Muscle layer of colon (tissue), 2 donors: ENCODE measurements at regions not wholly inside any gene's neighbourhood (a gene's known extent, or its start where the extent isn't known, plus 50 kb on each side); places are given as distances from the start of the nearest gene placed in this dataset.
"Not testable (repeated sequence)": the region's sequence is repeated elsewhere in the genome, so short reads cannot be mapped to it uniquely, and the experiment has no call there.

ENCODE experiments used
- H3K27ac ChIP-seq: one replicate; pipeline ENCODE4 v1.7.0; 2013; ENCODE audit warnings: low read depth, mild to moderate bottlenecking, low read length, moderate library complexity
- H3K27me3 ChIP-seq, 2 donors: one replicate each; pipeline ENCODE4 v1.7.0; 2013; ENCODE audit warnings: low read length in 2 of 2, mild to moderate bottlenecking in 2 of 2; ENCODE audit not compliant: insufficient read depth in 2 of 2, control insufficient read depth in 1 of 2
- H3K36me3 ChIP-seq: one replicate; pipeline ENCODE4 v1.7.0; 2013; ENCODE audit warnings: mild to moderate bottlenecking, low read length; ENCODE audit not compliant: insufficient read depth
- H3K4me1 ChIP-seq: one replicate; pipeline ENCODE4 v1.7.0; 2013; ENCODE audit warnings: mild to moderate bottlenecking, low read length; ENCODE audit not compliant: insufficient read depth
- H3K4me3 ChIP-seq, 2 donors: one replicate each; pipeline ENCODE4 v1.7.0; 2013; ENCODE audit warnings: low read length in 2 of 2, low read depth in 1 of 2, mild to moderate bottlenecking in 1 of 2, moderate library complexity in 1 of 2
- H3K9ac ChIP-seq: one replicate; pipeline ENCODE4 v1.7.0; 2013; ENCODE audit warnings: low read length
- H3K9me3 ChIP-seq: one replicate; pipeline ENCODE4 v1.7.0; 2013; ENCODE audit warnings: mild to moderate bottlenecking, low read length
- donor health status: abdominal sarcoma.
- donor health status: Adenocarcinoma of cecum.

GRCh38 chr2:167675906-167676305, 571.5 kb downstream of the STK39 start:
- Histone ChIP-seq H3K9ac (no peak overlapping the region), H3K9me3 (peaks cover 3% of the 10 kb centered on the region), H3K4me1 (no peaks in the 10 kb centered on the region), H3K4me3 (no peak overlapping the region), H3K27ac (no peak overlapping the region), H3K27me3 (no peaks in the 10 kb centered on the region), H3K36me3 (no peaks in the 10 kb centered on the region)

- H3K9ac ChIP-seq, result no peak overlapping the region
- H3K4me3 ChIP-seq, result no peak overlapping the region
- no peaks in the 10 kb centered on the region for H3K4me1 ChIP-seq
- H3K36me3 ChIP-seq, result no peaks in the 10 kb centered on the region
- no peaks in the 10 kb centered on the region for H3K27me3 ChIP-seq
- H3K9me3 ChIP-seq, result peaks cover 5% of the 10 kb centered on the region
- H3K27ac ChIP-seq, result no peak overlapping the region
Observed at GRCh38 chr2:167670588-167670987, 576.8 kb downstream of the STK39 start.

GRCh38 chr2:167653131-167653530, 594.3 kb downstream of the STK39 start:
- Histone ChIP-seq H3K27me3 (no peaks in the 10 kb centered on the region), H3K9me3 (no peaks in the 10 kb centered on the region), H3K4me1 (no peaks in the 10 kb centered on the region), H3K27ac (no peak overlapping the region), H3K9ac (no peak overlapping the region), H3K36me3 (no peaks in the 10 kb centered on the region), H3K4me3 (no peak overlapping the region)

GRCh38 chr2:167652401-167652800, 595.0 kb downstream of the STK39 start:
- Histone ChIP-seq H3K27me3 (no peaks in the 10 kb centered on the region), H3K27ac (no peak overlapping the region), H3K9ac (no peak overlapping the region), H3K4me3 (no peak overlapping the region), H3K36me3 (no peaks in the 10 kb centered on the region), H3K4me1 (no peaks in the 10 kb centered on the region), H3K9me3 (no peaks in the 10 kb centered on the region)

GRCh38 chr2:167651406-167652151, 595.8 kb downstream of the STK39 start:
- Histone ChIP-seq H3K9ac (no peak overlapping the region), H3K36me3 (no peaks in the 10 kb centered on the region), H3K27ac (no peak overlapping the region), H3K4me3 (no peak overlapping the region), H3K27me3 (no peaks in the 10 kb centered on the region), H3K9me3 (no peaks in the 10 kb centered on the region), H3K4me1 (no peaks in the 10 kb centered on the region)

- no peaks in the 10 kb centered on the region for H3K36me3 ChIP-seq
- H3K9ac ChIP-seq, result no peak overlapping the region
- H3K9me3 ChIP-seq, result no peaks in the 10 kb centered on the region
- no peaks in the 10 kb centered on the region for H3K27me3 ChIP-seq
- no peak overlapping the region for H3K4me3 ChIP-seq
- H3K4me1 ChIP-seq, result no peaks in the 10 kb centered on the region
- H3K27ac ChIP-seq, result no peak overlapping the region
Observed at GRCh38 chr2:167646557-167646956, 600.8 kb downstream of the STK39 start.

GRCh38 chr2:167640096-167640495, 607.3 kb downstream of the STK39 start:
- Histone ChIP-seq H3K9me3 (no peaks in the 10 kb centered on the region), H3K4me1 (no peaks in the 10 kb centered on the region), H3K9ac (no peak overlapping the region), H3K4me3 (no peak overlapping the region), H3K36me3 (no peaks in the 10 kb centered on the region), H3K27ac (no peak overlapping the region), H3K27me3 (no peaks in the 10 kb centered on the region)

GRCh38 chr2:167637741-167638140, 609.7 kb downstream of the STK39 start:
- no peak overlapping the region for H3K4me3 ChIP-seq
- H3K27me3 ChIP-seq, result no peaks in the 10 kb centered on the region
- no peak overlapping the region for H3K9ac ChIP-seq
- H3K4me1 ChIP-seq, result no peaks in the 10 kb centered on the region
- H3K27ac ChIP-seq, result no peak overlapping the region
- H3K9me3 ChIP-seq, result no peaks in the 10 kb centered on the region
- H3K36me3 ChIP-seq, result no peaks in the 10 kb centered on the region

GRCh38 chr2:167632271-167632670, 615.1 kb downstream of the STK39 start:
- not testable (repeated sequence) for H3K36me3 ChIP-seq, H3K9me3 ChIP-seq, H3K27me3 ChIP-seq, H3K4me1 ChIP-seq, H3K27ac ChIP-seq, H3K9ac ChIP-seq, H3K4me3 ChIP-seq

- Histone ChIP-seq H3K27me3 (no peaks in the 10 kb centered on the region), H3K27ac (no peak overlapping the region), H3K36me3 (no peaks in the 10 kb centered on the region), H3K9me3 (no peaks in the 10 kb centered on the region), H3K4me1 (no peaks in the 10 kb centered on the region), H3K4me3 (no peak overlapping the region), H3K9ac (no peak overlapping the region)
Observed at GRCh38 chr2:167626961-167627360, 620.4 kb downstream of the STK39 start.

- no peak overlapping the region for H3K9ac ChIP-seq
- H3K27ac ChIP-seq, result no peak overlapping the region
- H3K36me3 ChIP-seq, result no peaks in the 10 kb centered on the region
- H3K9me3 ChIP-seq, result no peaks in the 10 kb centered on the region
- H3K27me3 ChIP-seq, result no peaks in the 10 kb centered on the region
- H3K4me1 ChIP-seq, result no peaks in the 10 kb centered on the region
- no peak overlapping the region for H3K4me3 ChIP-seq
Observed at GRCh38 chr2:167626301-167626700, 621.1 kb downstream of the STK39 start.

GRCh38 chr2:167616997-167617396, 630.4 kb downstream of the STK39 start:
- H3K27ac ChIP-seq, result no peak overlapping the region
- H3K4me1 ChIP-seq, result no peaks in the 10 kb centered on the region
- no peaks in the 10 kb centered on the region for H3K9me3 ChIP-seq
- no peaks in the 10 kb centered on the region for H3K27me3 ChIP-seq
- H3K4me3 ChIP-seq, result no peak overlapping the region
- H3K36me3 ChIP-seq, result no peaks in the 10 kb centered on the region
- no peak overlapping the region for H3K9ac ChIP-seq
